GM12878 (cell line): ENCODE measurements at regions not wholly inside any gene's neighbourhood (a gene's known extent, or its start where the extent isn't known, plus 50 kb on each side); places are given as distances from the start of the nearest gene placed in this dataset.

ENCODE experiments used
- ATAC-seq: fragments of 200-7000 bp; cut with Tn5 transposase; 3 replicates; pipeline ENCODE4 v1.9.1; 2020; ENCODE audit warnings: mild to moderate bottlenecking, moderate library complexity
- BruUV-seq: library from RNA; stranded (reverse); fragments of 400-500 nt; replicated peaks from 2 replicates; lab custom pipeline; 2021; lab: Mats Ljungman, UMichigan
- CTCF ChIA-PET: fragments of 300-600 bp; sonication (Branson Sonifier 250); formaldehyde crosslinking; extraction: SDS; loops from one replicate; lab custom pipeline; 2021; ENCODE audit warnings: inconsistent platforms; lab: Yijun Ruan, JAX
- POLR2A ChIA-PET: fragments of 350-600 bp; formaldehyde crosslinking; extraction: SDS; loops from one replicate; lab custom pipeline; 2021; ENCODE audit warnings: inconsistent platforms; lab: Charles Lee
- RAD21 ChIA-PET: fragments of 300-600 bp; sonication (Branson Sonifier 250); formaldehyde crosslinking; loops from one replicate; lab custom pipeline; 2023; ENCODE audit warnings: antibody characterized with exemption; ENCODE audit not compliant: unreplicated experiment; lab: Charles Lee
- SMC1A ChIA-PET: fragments of 300-600 bp; sonication (Branson Sonifier 250); formaldehyde crosslinking; loops from one replicate; lab custom pipeline; 2023; ENCODE audit not compliant: unreplicated experiment, uncharacterized antibody; lab: Charles Lee
- DNase-seq: peaks from one replicate; pipeline ENCODE4 v3.0.0-alpha.2; 2011; ENCODE audit warnings: low read depth, low spot score
- FAIRE-seq: peaks from 3 replicates; lab custom pipeline; 2011; peaks lifted over from hg19 to GRCh38; lab: Jason Lieb, UNC
- H2AFZ ChIP-seq: 2 replicates; pipeline ENCODE4 v1.6.0; 2011; ENCODE audit warnings: low read depth, low read length, control low read depth; ENCODE audit not compliant: control insufficient read depth
- H3K27ac ChIP-seq: 2 replicates; pipeline ENCODE4 v1.5.1; 2011; ENCODE audit warnings: control low read depth; ENCODE audit not compliant: control insufficient read depth, insufficient read depth
- H3K27me3 ChIP-seq, 2 experiments: replicated peaks in 1 of 2; 2 replicates each; pipeline versions ENCODE4 v1.6.0 to v1.6.1; 2011; ENCODE audit warnings: low read length in 1 of 2; ENCODE audit not compliant: control insufficient read depth in 2 of 2, insufficient read depth in 2 of 2
- H3K36me3 ChIP-seq, 2 experiments: 2 replicates each; pipeline ENCODE4 v1.5.1; 2011; ENCODE audit warnings: low read length in 1 of 2; ENCODE audit not compliant: control insufficient read depth in 2 of 2, insufficient read depth in 2 of 2
- H3K4me1 ChIP-seq: 2 replicates; pipeline ENCODE4 v1.6.1; 2011; ENCODE audit warnings: mild to moderate bottlenecking, low read length, moderate library complexity, mixed read lengths; ENCODE audit not compliant: control insufficient read depth, insufficient read depth
- H3K4me2 ChIP-seq: 2 replicates; pipeline ENCODE4 v1.6.0; 2011; ENCODE audit warnings: control low read depth; ENCODE audit not compliant: control insufficient read depth, insufficient read depth
- H3K4me3 ChIP-seq: fragments of 200-600 bp; sonication (generic); 2 replicates; pipeline ENCODE4 v1.5.1; 2016
- H3K79me2 ChIP-seq: 2 replicates; pipeline ENCODE4 v1.6.0; 2011; ENCODE audit warnings: low read length; ENCODE audit not compliant: control insufficient read depth, insufficient read depth
- H3K9ac ChIP-seq: 2 replicates; pipeline ENCODE4 v1.8.0; 2011; ENCODE audit warnings: low read length, control low read depth, mixed read lengths; ENCODE audit not compliant: control insufficient read depth, insufficient read depth
- H3K9me3 ChIP-seq: replicated peaks from 3 replicates; pipeline ENCODE4 v1.5.1; 2011; ENCODE audit warnings: mild to moderate bottlenecking, low read length; ENCODE audit not compliant: control insufficient read depth, insufficient read depth
- H4K20me1 ChIP-seq: 2 replicates; pipeline ENCODE4 v1.6.0; 2011; ENCODE audit not compliant: control insufficient read depth, insufficient read depth
- ATF2 ChIP-seq: IDR thresholded peaks from 2 replicates; pipeline ENCODE4 v1.6.1; 2012; ENCODE audit warnings: low read length, inconsistent platforms
- EP300 ChIP-seq, 2 experiments: fragments of 150-350 bp in 1 of 2; IDR thresholded peaks; 2 replicates each; pipeline ENCODE4 v1.6.1; 2011 to 2012; ENCODE audit warnings: low read depth in 2 of 2, low read length in 2 of 2, borderline replicate concordance in 1 of 2, improper control_type of control experiment in 1 of 2, inconsistent platforms in 1 of 2; ENCODE audit not compliant: control insufficient read depth in 1 of 2
- HSF1 ChIP-seq: fragments of 150-350 bp; IDR thresholded peaks from 2 replicates; pipeline ENCODE4 v1.6.1; 2014; ENCODE audit warnings: mild to moderate bottlenecking, low read depth, low read length
- MTA2 ChIP-seq: fragments of 450-650 bp; IDR thresholded peaks from 2 replicates; pipeline ENCODE4 v1.6.1; 2016; ENCODE audit warnings: low read depth, mild to moderate bottlenecking, moderate library complexity
- MYC ChIP-seq: IDR thresholded peaks from 2 replicates; pipeline ENCODE4 v1.6.1; 2011; ENCODE audit warnings: mild to moderate bottlenecking, low read length, moderate library complexity, inconsistent platforms; ENCODE audit not compliant: insufficient read depth, insufficient replicate concordance, insufficient read length, severe bottlenecking
- NRF1 ChIP-seq: conservative IDR thresholded peaks from 2 replicates; pipeline ENCODE4 v1.6.1; 2011; ENCODE audit warnings: mild to moderate bottlenecking, low read depth, low read length, improper control_type of control experiment
- PBX3 ChIP-seq: IDR thresholded peaks from 2 replicates; pipeline ENCODE4 v1.6.1; 2011; ENCODE audit warnings: mild to moderate bottlenecking, low read depth, low read length, moderate library complexity; ENCODE audit not compliant: insufficient replicate concordance
- SIN3A ChIP-seq: IDR thresholded peaks from 2 replicates; pipeline ENCODE4 v1.6.1; 2012; ENCODE audit warnings: low read depth, low read length, improper control_type of control experiment
- SKIL ChIP-seq: fragments of 450-650 bp; IDR thresholded peaks from 2 replicates; pipeline ENCODE4 v1.6.1; 2017; ENCODE audit warnings: mild to moderate bottlenecking, low read depth, inconsistent platforms; ENCODE audit not compliant: poor library complexity, severe bottlenecking
- SMAD1 ChIP-seq: fragments of 450-650 bp; IDR thresholded peaks from 2 replicates; pipeline ENCODE4 v1.6.1; 2018; ENCODE audit warnings: mild to moderate bottlenecking, low read depth; ENCODE audit not compliant: partially characterized antibody
- SMAD5 ChIP-seq: IDR thresholded peaks from 2 replicates; pipeline ENCODE4 v1.6.1; 2016; ENCODE audit warnings: antibody characterized with exemption, low read depth
- SP1 ChIP-seq: IDR thresholded peaks from one replicate; pipeline ENCODE4 v1.6.1; 2011; ENCODE audit warnings: low read depth, low read length
- SREBF2 ChIP-seq: IDR thresholded peaks from 2 replicates; pipeline ENCODE4 v1.6.1; 2012; ENCODE audit warnings: mild to moderate bottlenecking, low read length
- SUPT20H ChIP-seq: IDR thresholded peaks from 2 replicates; pipeline ENCODE4 v1.6.1; 2011; ENCODE audit warnings: low read depth, mild to moderate bottlenecking, low read length, moderate library complexity, borderline replicate concordance; ENCODE audit not compliant: control insufficient read depth
- ZBTB33 ChIP-seq: fragments of 450-650 bp; IDR thresholded peaks from 2 replicates; pipeline ENCODE4 v1.6.1; 2017; ENCODE audit warnings: mild to moderate bottlenecking
- ZNF217 ChIP-seq: fragments of 450-650 bp; IDR thresholded peaks from 2 replicates; pipeline ENCODE4 v1.6.1; 2017; ENCODE audit warnings: antibody characterized with exemption, mild to moderate bottlenecking
- ZNF384 ChIP-seq: IDR thresholded peaks from 2 replicates; pipeline ENCODE4 v1.6.1; 2012; ENCODE audit warnings: low read depth, mild to moderate bottlenecking, low read length, improper control_type of control experiment, borderline replicate concordance
- WGBS: methylation state at CpG from one replicate; pipeline ENCODE4 v1.1.6; 2016; ENCODE audit warnings: low lambda C conversion rate; ENCODE audit not compliant: insufficient replicate concordance, insufficient coverage; ENCODE audit errors: missing lambda C conversion rate; 5-methylcytosine and 5-hydroxymethylcytosine counted together
- in situ Hi-C: fragments of 300-500 bp; cut with MboI; formaldehyde crosslinking; loops from 9 replicates; pipeline ENCODE4 v1.14.3; 2018; ENCODE audit warnings: mixed read lengths
- intact Hi-C: fragments of 100-400 bp; cut with micrococcal nuclease; formaldehyde crosslinking; loops from one replicate; pipeline ENCODE4 v1.14.2; 2022; ENCODE audit not compliant: unreplicated experiment

GRCh38 chr11:26271666-26272065 lies 60.3 kb upstream of the ANO3 start:
- no peaks in the 10 kb centered on the region for H4K20me1 ChIP-seq
- in situ Hi-C loops (no loop called here), intact Hi-C loops (no loop called here)
- FAIRE-seq = no peak
- H2AFZ ChIP-seq = no peak overlapping the region
- H3K79me2 ChIP-seq = no peaks in the 10 kb centered on the region
- no peaks in the 10 kb centered on the region for H3K9me3 ChIP-seq
- 23% methylated on average over 2 of the region's 2 CpGs for WGBS
- RAD21 ChIA-PET = no interaction called here
- POLR2A ChIA-PET = no interaction called here
- no peak overlapping the region for H3K4me2 ChIP-seq
- CTCF ChIA-PET = interaction anchor here (1.5 kb wide), 1 partner anchor 13 kb away, joined by 8 read pairs; no protein-coding TSS in a partner anchor
- H3K4me1 ChIP-seq = no peaks in the 10 kb centered on the region
- no peaks in the 10 kb centered on the region for H3K27me3 ChIP-seq
- no TSS peak for BruUV-seq
- no peaks in the 10 kb centered on the region for H3K36me3 ChIP-seq
- ATAC-seq = no peak
- no peak overlapping the region for H3K9ac ChIP-seq
- SMC1A ChIA-PET = interaction anchor here (2.8 kb wide), 1 partner anchor 290 kb away, joined by 7 read pairs; no protein-coding TSS in a partner anchor
- DNase-seq = no peak
- no peak overlapping the region for H3K27ac ChIP-seq
- no peak overlapping the region for H3K4me3 ChIP-seq
- TF ChIP-seq ATF2 = no peak
- no peak for TF ChIP-seq SMAD5
- TF ChIP-seq ZBTB33 = no peak
- TF ChIP-seq ZNF384 = no peak
- no peak for TF ChIP-seq MYC
- TF ChIP-seq SIN3A = no peak
- no peak for TF ChIP-seq SREBF2
- TF ChIP-seq EP300 (IDR thresholded peaks at IDR 0.05; ENCODE audit: borderline replicate concordance in 1 of 2, control insufficient read depth in 1 of 2, low read depth in 2 of 2, low read length in 2 of 2) = no peak
- TF ChIP-seq SMAD1 = no peak
- no peak for TF ChIP-seq SP1
- TF ChIP-seq ZNF217 = no peak
- TF ChIP-seq SKIL = no peak
- TF ChIP-seq HSF1 = no peak
- TF ChIP-seq NRF1 = no peak
- TF ChIP-seq PBX3 = no peak
- no peak for TF ChIP-seq MTA2
- no peak for TF ChIP-seq SUPT20H
